ENCODE measurements at regions not wholly inside any gene's neighbourhood (a gene's known extent, or its start where the extent isn't known, plus 50 kb on each side); places are given as distances from the start of the nearest gene placed in this dataset.

DNA sequence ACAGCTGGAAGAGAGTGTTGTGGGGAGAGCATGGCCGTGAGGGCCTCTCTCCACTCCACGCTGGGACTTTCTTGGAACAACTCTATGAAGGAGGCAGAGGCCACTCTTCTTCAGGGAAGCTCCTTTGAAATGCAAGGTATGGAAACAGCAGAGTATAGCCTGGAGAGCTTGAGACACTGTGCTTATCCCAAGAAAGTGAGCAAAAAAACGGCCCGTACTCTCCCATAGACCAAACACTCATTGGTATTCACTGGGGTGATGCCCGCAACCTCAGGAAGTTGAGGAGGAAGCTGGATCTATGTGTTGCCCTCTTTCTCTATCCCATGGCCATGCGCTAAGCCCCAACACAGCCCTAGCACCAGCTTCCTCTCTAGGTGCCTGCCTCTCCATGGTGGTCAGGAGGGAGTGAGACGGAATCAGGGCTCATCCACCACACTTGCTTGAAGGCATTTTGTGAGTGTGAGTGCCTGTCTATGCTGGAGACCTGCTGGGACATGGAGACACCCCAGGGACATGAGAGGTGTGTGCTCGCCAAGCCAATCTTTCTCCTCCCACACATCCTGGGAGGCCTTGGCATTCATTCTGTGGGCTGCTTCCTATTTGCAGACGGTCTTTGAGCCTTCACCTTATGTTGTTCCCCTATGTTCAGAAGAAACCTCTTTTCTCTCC lies 616.6 kb downstream of the IRX1 start:
- intact Hi-C loops (cut with micrococcal nuclease), result no loop called here
- Histone ChIP-seq H2AFZ (ENCODE audit: low read depth, low read length) (no peak overlapping the region), H3K9me1 (replicated peaks; ENCODE audit: control insufficient read depth, extremely low read depth, insufficient read depth, low read length) (no peaks in the 10 kb centered on the region), H3K4me2 (ENCODE audit: insufficient read depth, low read length) (no peak overlapping the region), H3K9ac (replicated peaks; ENCODE audit: extremely low read depth, insufficient read depth, low read length) (no peak overlapping the region), H3K9me3 (replicated peaks; ENCODE audit: control insufficient read depth, insufficient read depth, low read length) (peaks cover 2% of the 10 kb centered on the region), H3K4me1 (ENCODE audit: control insufficient read depth, extremely low read depth, insufficient read depth, low read length) (no peaks in the 10 kb centered on the region), H3K27ac (ENCODE audit: insufficient read depth, low read depth, low read length) (no peak overlapping the region), H3K27me3 (ENCODE audit: control insufficient read depth in 2 of 2, insufficient read depth in 2 of 2, low read length in 2 of 2) (no peaks in the 10 kb centered on the region), H4K20me1 (replicated peaks; ENCODE audit: control insufficient read depth, extremely low read depth, insufficient read depth, low read length) (no peaks in the 10 kb centered on the region), H3K79me2 (ENCODE audit: control insufficient read depth, insufficient read depth, low read length) (no peaks in the 10 kb centered on the region), H3K36me3 (ENCODE audit: control insufficient read depth in 2 of 2, extremely low read depth in 1 of 2, insufficient read depth in 2 of 2, low read length in 2 of 2) (no peaks in the 10 kb centered on the region), H3K4me3 (replicated peaks in 1 of 3; ENCODE audit: insufficient read depth in 1 of 3, low read depth in 1 of 3, low read length in 3 of 3) (no peak overlapping the region)
- TF ChIP-seq EZH2 (IDR thresholded peaks at IDR 0.05; ENCODE audit: borderline replicate concordance, low read depth, low read length, severe bottlenecking) (no peak), MYC (IDR thresholded peaks at IDR 0.05; ENCODE audit: low read depth, low read length) (no peak), JUN (IDR thresholded peaks at IDR 0.05; ENCODE audit: borderline replicate concordance, insufficient read depth, insufficient read length, low read depth) (no peak), GATA2 (IDR thresholded peaks at IDR 0.05; ENCODE audit: insufficient read depth, insufficient read length, low read depth, low read length) (no peak)
- TF ChIP-seq, protein P1, sequence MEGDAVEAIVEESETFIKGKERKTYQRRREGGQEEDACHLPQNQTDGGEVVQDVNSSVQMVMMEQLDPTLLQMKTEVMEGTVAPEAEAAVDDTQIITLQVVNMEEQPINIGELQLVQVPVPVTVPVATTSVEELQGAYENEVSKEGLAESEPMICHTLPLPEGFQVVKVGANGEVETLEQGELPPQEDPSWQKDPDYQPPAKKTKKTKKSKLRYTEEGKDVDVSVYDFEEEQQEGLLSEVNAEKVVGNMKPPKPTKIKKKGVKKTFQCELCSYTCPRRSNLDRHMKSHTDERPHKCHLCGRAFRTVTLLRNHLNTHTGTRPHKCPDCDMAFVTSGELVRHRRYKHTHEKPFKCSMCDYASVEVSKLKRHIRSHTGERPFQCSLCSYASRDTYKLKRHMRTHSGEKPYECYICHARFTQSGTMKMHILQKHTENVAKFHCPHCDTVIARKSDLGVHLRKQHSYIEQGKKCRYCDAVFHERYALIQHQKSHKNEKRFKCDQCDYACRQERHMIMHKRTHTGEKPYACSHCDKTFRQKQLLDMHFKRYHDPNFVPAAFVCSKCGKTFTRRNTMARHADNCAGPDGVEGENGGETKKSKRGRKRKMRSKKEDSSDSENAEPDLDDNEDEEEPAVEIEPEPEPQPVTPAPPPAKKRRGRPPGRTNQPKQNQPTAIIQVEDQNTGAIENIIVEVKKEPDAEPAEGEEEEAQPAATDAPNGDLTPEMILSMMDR (IDR thresholded peaks at IDR 0.05; ENCODE audit: extremely low read depth in 1 of 2, insufficient read depth in 1 of 2, low read depth in 1 of 2, low read length in 2 of 2), result no peak
- TF ChIP-seq, protein P2, sequence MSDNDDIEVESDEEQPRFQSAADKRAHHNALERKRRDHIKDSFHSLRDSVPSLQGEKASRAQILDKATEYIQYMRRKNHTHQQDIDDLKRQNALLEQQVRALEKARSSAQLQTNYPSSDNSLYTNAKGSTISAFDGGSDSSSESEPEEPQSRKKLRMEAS (IDR thresholded peaks at IDR 0.05; ENCODE audit: insufficient read depth, insufficient read length), result no peak
- no peak for DNase-seq (ENCODE audit: low read depth, low spot score)
- ChIA-PET POLR2A (no interaction called here), CTCF (no interaction called here)
- dilution Hi-C loops (cut with MboI; ENCODE audit: extremely low pct_ligation_motif_present, low sequenced_read_pairs), result no loop called here
- BruUV-seq (replicated peaks), result no TSS peak
- no peak for FAIRE-seq
